ENCODE measurements at regions not wholly inside any gene's neighbourhood (a gene's known extent, or its start where the extent isn't known, plus 50 kb on each side); places are given as distances from the start of the nearest gene placed in this dataset.

DNA sequence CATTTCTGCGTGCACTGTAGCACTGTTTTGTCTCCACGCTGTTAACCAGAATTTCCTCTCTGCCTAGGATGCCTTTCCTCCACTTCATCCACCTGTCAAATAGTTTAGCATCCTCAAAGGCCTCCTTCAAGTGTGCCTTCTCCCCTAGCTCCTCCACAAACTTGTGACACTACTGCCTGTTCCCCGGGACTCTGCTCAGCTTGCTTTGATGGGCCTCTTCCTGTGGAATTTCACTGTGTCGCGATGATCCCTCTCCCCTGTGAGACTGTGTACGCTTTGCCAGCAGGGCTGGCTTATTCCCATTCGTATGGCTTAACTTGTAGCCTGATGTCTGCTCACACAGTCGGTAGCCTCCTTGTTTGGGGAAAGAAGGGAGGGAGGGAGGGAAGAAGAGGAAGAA lies 426.8 kb downstream of the VRK1 start:
- ATAC-seq (no peak), DNase-seq (ENCODE audit: low spot score) (no peak)
- ChIA-PET CTCF (no interaction called here), POLR2A (interaction anchor here (0.7 kb wide), 1 partner anchor 1954 kb away, joined by 3 read pairs; no protein-coding TSS in a partner anchor)
- H3K27ac Mint-ChIP-seq, result no peak overlapping the region
- H3K4me3 Mint-ChIP-seq, result no peak overlapping the region
- TF ChIP-seq STAT6 (CRISPR knock-in tag; conservative IDR thresholded peaks at IDR 0.05; ENCODE audit: low read depth), result no peak
- no peak for TF ChIP-seq ATF6 (CRISPR knock-in tag; IDR thresholded peaks at IDR 0.05)
- no peak for TF ChIP-seq ATF3 (CRISPR knock-in tag; conservative IDR thresholded peaks at IDR 0.05)
- TF ChIP-seq MXD4 (CRISPR knock-in tag; IDR thresholded peaks at IDR 0.05; ENCODE audit: borderline replicate concordance), result no peak
- no peak for TF ChIP-seq CBFB (CRISPR knock-in tag; IDR thresholded peaks at IDR 0.05; ENCODE audit: low read depth)
- TF ChIP-seq MLX (CRISPR knock-in tag; IDR thresholded peaks at IDR 0.05), result no peak
- TF ChIP-seq TEAD4 (CRISPR knock-in tag; IDR thresholded peaks at IDR 0.05), result no peak
- TF ChIP-seq MAX (CRISPR knock-in tag; IDR thresholded peaks at IDR 0.05), result no peak
- TF ChIP-seq ZMAT4 (CRISPR knock-in tag; IDR thresholded peaks at IDR 0.05), result no peak
- TF ChIP-seq, protein P1, sequence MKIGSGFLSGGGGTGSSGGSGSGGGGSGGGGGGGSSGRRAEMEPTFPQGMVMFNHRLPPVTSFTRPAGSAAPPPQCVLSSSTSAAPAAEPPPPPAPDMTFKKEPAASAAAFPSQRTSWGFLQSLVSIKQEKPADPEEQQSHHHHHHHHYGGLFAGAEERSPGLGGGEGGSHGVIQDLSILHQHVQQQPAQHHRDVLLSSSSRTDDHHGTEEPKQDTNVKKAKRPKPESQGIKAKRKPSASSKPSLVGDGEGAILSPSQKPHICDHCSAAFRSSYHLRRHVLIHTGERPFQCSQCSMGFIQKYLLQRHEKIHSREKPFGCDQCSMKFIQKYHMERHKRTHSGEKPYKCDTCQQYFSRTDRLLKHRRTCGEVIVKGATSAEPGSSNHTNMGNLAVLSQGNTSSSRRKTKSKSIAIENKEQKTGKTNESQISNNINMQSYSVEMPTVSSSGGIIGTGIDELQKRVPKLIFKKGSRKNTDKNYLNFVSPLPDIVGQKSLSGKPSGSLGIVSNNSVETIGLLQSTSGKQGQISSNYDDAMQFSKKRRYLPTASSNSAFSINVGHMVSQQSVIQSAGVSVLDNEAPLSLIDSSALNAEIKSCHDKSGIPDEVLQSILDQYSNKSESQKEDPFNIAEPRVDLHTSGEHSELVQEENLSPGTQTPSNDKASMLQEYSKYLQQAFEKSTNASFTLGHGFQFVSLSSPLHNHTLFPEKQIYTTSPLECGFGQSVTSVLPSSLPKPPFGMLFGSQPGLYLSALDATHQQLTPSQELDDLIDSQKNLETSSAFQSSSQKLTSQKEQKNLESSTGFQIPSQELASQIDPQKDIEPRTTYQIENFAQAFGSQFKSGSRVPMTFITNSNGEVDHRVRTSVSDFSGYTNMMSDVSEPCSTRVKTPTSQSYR (CRISPR knock-in tag; IDR thresholded peaks at IDR 0.05), result no peak
- no peak for TF ChIP-seq NFATC4 (CRISPR knock-in tag; IDR thresholded peaks at IDR 0.05)
- TF ChIP-seq ZNF512 (CRISPR knock-in tag; IDR thresholded peaks at IDR 0.05; ENCODE audit: borderline replicate concordance), result no peak
- no peak for TF ChIP-seq ZBTB21 (CRISPR knock-in tag; IDR thresholded peaks at IDR 0.05; ENCODE audit: borderline replicate concordance)
- TF ChIP-seq, protein P2, sequence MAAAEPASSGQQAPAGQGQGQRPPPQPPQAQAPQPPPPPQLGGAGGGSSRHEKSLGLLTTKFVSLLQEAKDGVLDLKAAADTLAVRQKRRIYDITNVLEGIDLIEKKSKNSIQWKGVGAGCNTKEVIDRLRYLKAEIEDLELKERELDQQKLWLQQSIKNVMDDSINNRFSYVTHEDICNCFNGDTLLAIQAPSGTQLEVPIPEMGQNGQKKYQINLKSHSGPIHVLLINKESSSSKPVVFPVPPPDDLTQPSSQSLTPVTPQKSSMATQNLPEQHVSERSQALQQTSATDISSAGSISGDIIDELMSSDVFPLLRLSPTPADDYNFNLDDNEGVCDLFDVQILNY (CRISPR knock-in tag; IDR thresholded peaks at IDR 0.05), result no peak
- no peak for TF ChIP-seq ELF4 (CRISPR knock-in tag; IDR thresholded peaks at IDR 0.05; ENCODE audit: low read depth)
- TF ChIP-seq PRRX2 (CRISPR knock-in tag; IDR thresholded peaks at IDR 0.05), result no peak
- TF ChIP-seq, protein P3, sequence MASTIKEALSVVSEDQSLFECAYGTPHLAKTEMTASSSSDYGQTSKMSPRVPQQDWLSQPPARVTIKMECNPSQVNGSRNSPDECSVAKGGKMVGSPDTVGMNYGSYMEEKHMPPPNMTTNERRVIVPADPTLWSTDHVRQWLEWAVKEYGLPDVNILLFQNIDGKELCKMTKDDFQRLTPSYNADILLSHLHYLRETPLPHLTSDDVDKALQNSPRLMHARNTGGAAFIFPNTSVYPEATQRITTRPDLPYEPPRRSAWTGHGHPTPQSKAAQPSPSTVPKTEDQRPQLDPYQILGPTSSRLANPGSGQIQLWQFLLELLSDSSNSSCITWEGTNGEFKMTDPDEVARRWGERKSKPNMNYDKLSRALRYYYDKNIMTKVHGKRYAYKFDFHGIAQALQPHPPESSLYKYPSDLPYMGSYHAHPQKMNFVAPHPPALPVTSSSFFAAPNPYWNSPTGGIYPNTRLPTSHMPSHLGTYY (CRISPR knock-in tag; IDR thresholded peaks at IDR 0.05), result no peak
- TF ChIP-seq NFYB (CRISPR knock-in tag; conservative IDR thresholded peaks at IDR 0.05; ENCODE audit: low read depth), result no peak
- no peak for TF ChIP-seq HMGXB4 (CRISPR knock-in tag; IDR thresholded peaks at IDR 0.05)
- TF ChIP-seq, protein P4, sequence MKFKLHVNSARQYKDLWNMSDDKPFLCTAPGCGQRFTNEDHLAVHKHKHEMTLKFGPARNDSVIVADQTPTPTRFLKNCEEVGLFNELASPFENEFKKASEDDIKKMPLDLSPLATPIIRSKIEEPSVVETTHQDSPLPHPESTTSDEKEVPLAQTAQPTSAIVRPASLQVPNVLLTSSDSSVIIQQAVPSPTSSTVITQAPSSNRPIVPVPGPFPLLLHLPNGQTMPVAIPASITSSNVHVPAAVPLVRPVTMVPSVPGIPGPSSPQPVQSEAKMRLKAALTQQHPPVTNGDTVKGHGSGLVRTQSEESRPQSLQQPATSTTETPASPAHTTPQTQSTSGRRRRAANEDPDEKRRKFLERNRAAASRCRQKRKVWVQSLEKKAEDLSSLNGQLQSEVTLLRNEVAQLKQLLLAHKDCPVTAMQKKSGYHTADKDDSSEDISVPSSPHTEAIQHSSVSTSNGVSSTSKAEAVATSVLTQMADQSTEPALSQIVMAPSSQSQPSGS (CRISPR knock-in tag; IDR thresholded peaks at IDR 0.05; ENCODE audit: borderline replicate concordance, low read depth), result no peak
- H3K36me3 Mint-ChIP-seq, result no peaks in the 10 kb centered on the region
- no peaks in the 10 kb centered on the region for H3K9me3 Mint-ChIP-seq
- H3K4me1 Mint-ChIP-seq, result peaks cover 35% of the 10 kb centered on the region
- H3K27me3 Mint-ChIP-seq (ENCODE audit: low read depth), result peaks cover 9% of the 10 kb centered on the region

Measured in WTC11 (cell line).